ENCODE measurements at regions not wholly inside any gene's neighbourhood (a gene's known extent, or its start where the extent isn't known, plus 50 kb on each side); places are given as distances from the start of the nearest gene placed in this dataset.

- H3K4me3 ChIP-seq = no peak overlapping the region
- H3K4me1 ChIP-seq = no peaks in the 10 kb centered on the region
- no peaks in the 10 kb centered on the region for H3K9me3 ChIP-seq
- H3K36me3 ChIP-seq = no peaks in the 10 kb centered on the region
- no peak overlapping the region for H3K27ac ChIP-seq
- intact Hi-C loops (cut with DNase I; ENCODE audit: low total_unique reads) = no loop called here
- no peak for DNase-seq
- no peaks in the 10 kb centered on the region for H3K27me3 ChIP-seq
- TF ChIP-seq, protein P1, sequence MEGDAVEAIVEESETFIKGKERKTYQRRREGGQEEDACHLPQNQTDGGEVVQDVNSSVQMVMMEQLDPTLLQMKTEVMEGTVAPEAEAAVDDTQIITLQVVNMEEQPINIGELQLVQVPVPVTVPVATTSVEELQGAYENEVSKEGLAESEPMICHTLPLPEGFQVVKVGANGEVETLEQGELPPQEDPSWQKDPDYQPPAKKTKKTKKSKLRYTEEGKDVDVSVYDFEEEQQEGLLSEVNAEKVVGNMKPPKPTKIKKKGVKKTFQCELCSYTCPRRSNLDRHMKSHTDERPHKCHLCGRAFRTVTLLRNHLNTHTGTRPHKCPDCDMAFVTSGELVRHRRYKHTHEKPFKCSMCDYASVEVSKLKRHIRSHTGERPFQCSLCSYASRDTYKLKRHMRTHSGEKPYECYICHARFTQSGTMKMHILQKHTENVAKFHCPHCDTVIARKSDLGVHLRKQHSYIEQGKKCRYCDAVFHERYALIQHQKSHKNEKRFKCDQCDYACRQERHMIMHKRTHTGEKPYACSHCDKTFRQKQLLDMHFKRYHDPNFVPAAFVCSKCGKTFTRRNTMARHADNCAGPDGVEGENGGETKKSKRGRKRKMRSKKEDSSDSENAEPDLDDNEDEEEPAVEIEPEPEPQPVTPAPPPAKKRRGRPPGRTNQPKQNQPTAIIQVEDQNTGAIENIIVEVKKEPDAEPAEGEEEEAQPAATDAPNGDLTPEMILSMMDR (IDR thresholded peaks at IDR 0.05) = no peak
Observed at GRCh38 chr2:76413436-76413835, 702.7 kb upstream of the GCFC2 start.

DNA sequence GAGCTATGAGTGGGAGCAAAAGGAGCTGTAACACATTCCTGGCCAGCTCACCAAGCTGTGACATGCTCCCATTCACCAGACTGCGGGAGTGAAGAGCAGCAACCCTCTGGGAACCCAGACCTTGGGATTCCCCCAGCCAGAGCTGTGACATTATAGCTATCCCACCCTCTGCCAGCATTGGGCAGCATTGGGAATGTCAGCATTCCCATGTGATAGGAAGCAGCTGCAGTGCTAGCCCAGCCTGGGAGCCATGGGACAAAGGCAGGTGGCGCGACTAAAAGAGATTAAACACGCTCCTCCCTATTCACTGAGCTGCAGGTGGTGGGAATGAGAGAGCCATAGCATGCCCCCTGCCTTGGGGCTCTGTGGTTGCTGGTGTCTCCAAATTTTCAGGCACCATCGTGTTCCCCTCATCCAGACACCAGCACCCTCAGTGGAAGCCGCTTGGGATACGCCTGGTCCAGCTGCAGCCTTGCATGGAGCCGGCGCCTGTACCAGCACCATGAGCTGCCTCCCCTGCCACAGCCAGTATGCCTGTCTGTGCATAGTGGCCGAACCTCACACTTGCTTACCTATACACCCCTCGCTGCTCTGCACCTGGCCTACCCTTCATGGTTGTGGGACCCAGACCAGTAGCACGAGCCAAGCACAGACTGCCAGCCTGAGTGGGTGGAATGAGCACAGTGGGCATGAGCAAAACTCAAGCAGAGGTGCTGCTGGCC lies 695.6 kb upstream of the GCFC2 start:
- intact Hi-C loops (cut with DNase I; ENCODE audit: low total_unique reads) = no loop called here
- no peaks in the 10 kb centered on the region for H3K27me3 ChIP-seq
- peaks cover 0 to 2% of the 10 kb centered on the region in 2 donors for H3K36me3 ChIP-seq
- H3K9me3 ChIP-seq = no peaks in the 10 kb centered on the region
- DNase-seq = no peak
- no peak overlapping the region for H3K27ac ChIP-seq
- TF ChIP-seq, protein P1 (IDR thresholded peaks at IDR 0.05) = no peak
- TF ChIP-seq POLR2A (IDR thresholded peaks at IDR 0.05) = no peak
- no peaks in the 10 kb centered on the region for H3K4me1 ChIP-seq
- no peak overlapping the region for H3K4me3 ChIP-seq

DNA sequence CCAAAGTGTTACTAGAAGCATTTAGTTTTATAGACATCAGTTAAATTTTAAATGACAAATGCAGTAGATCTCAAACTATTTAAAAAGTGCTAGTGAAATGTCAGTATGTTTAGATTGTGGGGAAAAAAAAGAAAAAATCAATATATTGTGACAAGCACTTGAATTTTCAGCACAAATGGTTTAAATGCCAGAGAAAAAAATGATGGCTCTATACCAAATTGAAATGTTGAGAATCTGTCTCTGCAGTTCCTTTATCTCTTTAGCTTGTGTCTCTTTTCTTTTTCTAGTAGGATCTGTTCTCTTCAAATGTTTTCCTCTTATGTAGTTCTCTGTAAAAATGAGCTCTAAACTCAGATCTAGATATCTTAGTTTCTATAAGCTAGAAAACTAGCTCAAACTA lies 682.6 kb upstream of the GCFC2 start:
- Histone ChIP-seq H3K4me3 (no peak overlapping the region), H3K27me3 (no peaks in the 10 kb centered on the region), H3K36me3 (no peaks in the 10 kb centered on the region), H3K4me1 (no peaks in the 10 kb centered on the region), H3K9me3 (no peaks in the 10 kb centered on the region), H3K27ac (no peak overlapping the region)
- intact Hi-C loops (cut with DNase I; ENCODE audit: low total_unique reads) = no loop called here
- no peak for TF ChIP-seq POLR2A (IDR thresholded peaks at IDR 0.05)
- TF ChIP-seq, protein P1 (IDR thresholded peaks at IDR 0.05) = no peak
- no peak for DNase-seq

GRCh38 chr2:76391678-76392077 lies 681.0 kb upstream of the GCFC2 start:
- no peaks in the 10 kb centered on the region for H3K9me3 ChIP-seq
- intact Hi-C loops (cut with DNase I; ENCODE audit: low total_unique reads) = no loop called here

DNA sequence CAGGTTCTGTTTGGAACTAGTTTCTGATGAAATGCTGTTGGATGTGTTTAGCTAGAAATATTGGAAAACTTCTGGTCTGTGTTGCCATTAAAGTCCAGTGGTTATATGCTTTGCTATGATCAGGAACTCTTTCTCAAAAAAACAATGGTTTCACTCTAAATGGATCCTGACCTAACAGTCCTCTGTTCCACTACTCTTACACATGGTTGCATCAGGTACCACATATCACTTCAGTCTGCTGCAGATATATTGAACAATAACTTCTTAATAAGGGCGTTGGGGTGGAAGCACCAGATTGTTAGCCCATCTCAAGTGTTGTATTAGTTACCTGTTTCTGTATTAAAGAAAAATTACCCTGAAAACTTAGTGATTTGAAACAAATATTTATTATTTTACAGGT lies 676.6 kb upstream of the GCFC2 start:
- H3K27ac ChIP-seq = no peak overlapping the region
- no peaks in the 10 kb centered on the region for H3K36me3 ChIP-seq
- intact Hi-C loops (cut with DNase I; ENCODE audit: low total_unique reads) = no loop called here
- DNase-seq = no peak
- H3K27me3 ChIP-seq = no peaks in the 10 kb centered on the region
- no peak overlapping the region for H3K4me3 ChIP-seq
- no peaks in the 10 kb centered on the region for H3K4me1 ChIP-seq
- TF ChIP-seq, protein P1 (IDR thresholded peaks at IDR 0.05) = no peak
- no peak for TF ChIP-seq POLR2A (IDR thresholded peaks at IDR 0.05)
- peaks cover 0 to 3% of the 10 kb centered on the region in 2 donors for H3K9me3 ChIP-seq

More at GRCh38 chr2:76391678-76392077, 681.0 kb upstream of the GCFC2 start:
- H3K27me3 ChIP-seq = no peaks in the 10 kb centered on the region
- H3K4me1 ChIP-seq = no peaks in the 10 kb centered on the region
- no peak overlapping the region for H3K4me3 ChIP-seq
- DNase-seq = no peak
- H3K36me3 ChIP-seq = no peaks in the 10 kb centered on the region
- no peak overlapping the region for H3K27ac ChIP-seq
- TF ChIP-seq POLR2A (IDR thresholded peaks at IDR 0.05) = no peak
- TF ChIP-seq, protein P1 (IDR thresholded peaks at IDR 0.05) = no peak

All from uterus (tissue), 3 donors.